Ishikawa (cell line): ENCODE measurements at regions not wholly inside any gene's neighbourhood (a gene's known extent, or its start where the extent isn't known, plus 50 kb on each side); places are given as distances from the start of the nearest gene placed in this dataset.

Experiments
- CEBPB ChIP-seq: IDR thresholded peaks from 2 replicates; pipeline ENCODE4 v1.6.1; 2012
- CREB1 ChIP-seq: IDR thresholded peaks from 2 replicates; pipeline ENCODE4 v1.6.1; 2012; ENCODE audit warnings: low read depth
- EGR1 ChIP-seq: IDR thresholded peaks from 2 replicates; pipeline ENCODE4 v1.6.1; 2012
- EP300 ChIP-seq: IDR thresholded peaks from 2 replicates; pipeline ENCODE4 v1.6.1; 2012; ENCODE audit warnings: borderline replicate concordance
- FOXM1 ChIP-seq: IDR thresholded peaks from 2 replicates; pipeline ENCODE4 v1.6.1; 2012; ENCODE audit warnings: low read depth, borderline replicate concordance
- MAX ChIP-seq: IDR thresholded peaks from 2 replicates; pipeline ENCODE4 v1.6.1; 2012
- NFIC ChIP-seq: IDR thresholded peaks from 2 replicates; pipeline ENCODE4 v1.6.1; 2012
- RAD21 ChIP-seq: IDR thresholded peaks from 2 replicates; pipeline ENCODE4 v1.6.1; 2012; ENCODE audit warnings: low read depth
- TAF1 ChIP-seq: IDR thresholded peaks from 2 replicates; pipeline ENCODE4 v1.6.1; 2012; ENCODE audit warnings: low read depth, mild to moderate bottlenecking
- TCF12 ChIP-seq: IDR thresholded peaks from 2 replicates; pipeline ENCODE4 v1.6.1; 2012; ENCODE audit warnings: low read depth
- TEAD4 ChIP-seq: IDR thresholded peaks from 2 replicates; pipeline ENCODE4 v1.6.1; 2012
- YY1 ChIP-seq: IDR thresholded peaks from 2 replicates; pipeline ENCODE4 v1.6.1; 2012; ENCODE audit warnings: low read depth
- ZBTB7A ChIP-seq: IDR thresholded peaks from 2 replicates; pipeline ENCODE4 v1.6.1; 2012; ENCODE audit warnings: low read depth
- TF ChIP-seq, protein P1 (sequence below): IDR thresholded peaks from 2 replicates; pipeline ENCODE4 v1.6.1; 2012; ENCODE audit warnings: low read depth, mild to moderate bottlenecking
- TF ChIP-seq, protein P2 (sequence below): IDR thresholded peaks from 2 replicates; pipeline ENCODE4 v1.6.1; 2012

GRCh38 chr3:13693441-13693840 is 144.5 kb downstream of the FBLN2 start:
- TF ChIP-seq TCF12 (no peak), YY1 (no peak), TAF1 (no peak), EGR1 (no peak), NFIC (no peak), MAX (no peak), CREB1 (no peak), CEBPB (no peak), ZBTB7A (no peak), RAD21 (no peak), EP300 (no peak), TEAD4 (no peak), FOXM1 (no peak)
- TF ChIP-seq, protein P1, sequence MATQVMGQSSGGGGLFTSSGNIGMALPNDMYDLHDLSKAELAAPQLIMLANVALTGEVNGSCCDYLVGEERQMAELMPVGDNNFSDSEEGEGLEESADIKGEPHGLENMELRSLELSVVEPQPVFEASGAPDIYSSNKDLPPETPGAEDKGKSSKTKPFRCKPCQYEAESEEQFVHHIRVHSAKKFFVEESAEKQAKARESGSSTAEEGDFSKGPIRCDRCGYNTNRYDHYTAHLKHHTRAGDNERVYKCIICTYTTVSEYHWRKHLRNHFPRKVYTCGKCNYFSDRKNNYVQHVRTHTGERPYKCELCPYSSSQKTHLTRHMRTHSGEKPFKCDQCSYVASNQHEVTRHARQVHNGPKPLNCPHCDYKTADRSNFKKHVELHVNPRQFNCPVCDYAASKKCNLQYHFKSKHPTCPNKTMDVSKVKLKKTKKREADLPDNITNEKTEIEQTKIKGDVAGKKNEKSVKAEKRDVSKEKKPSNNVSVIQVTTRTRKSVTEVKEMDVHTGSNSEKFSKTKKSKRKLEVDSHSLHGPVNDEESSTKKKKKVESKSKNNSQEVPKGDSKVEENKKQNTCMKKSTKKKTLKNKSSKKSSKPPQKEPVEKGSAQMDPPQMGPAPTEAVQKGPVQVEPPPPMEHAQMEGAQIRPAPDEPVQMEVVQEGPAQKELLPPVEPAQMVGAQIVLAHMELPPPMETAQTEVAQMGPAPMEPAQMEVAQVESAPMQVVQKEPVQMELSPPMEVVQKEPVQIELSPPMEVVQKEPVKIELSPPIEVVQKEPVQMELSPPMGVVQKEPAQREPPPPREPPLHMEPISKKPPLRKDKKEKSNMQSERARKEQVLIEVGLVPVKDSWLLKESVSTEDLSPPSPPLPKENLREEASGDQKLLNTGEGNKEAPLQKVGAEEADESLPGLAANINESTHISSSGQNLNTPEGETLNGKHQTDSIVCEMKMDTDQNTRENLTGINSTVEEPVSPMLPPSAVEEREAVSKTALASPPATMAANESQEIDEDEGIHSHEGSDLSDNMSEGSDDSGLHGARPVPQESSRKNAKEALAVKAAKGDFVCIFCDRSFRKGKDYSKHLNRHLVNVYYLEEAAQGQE = no peak
- TF ChIP-seq, protein P2, sequence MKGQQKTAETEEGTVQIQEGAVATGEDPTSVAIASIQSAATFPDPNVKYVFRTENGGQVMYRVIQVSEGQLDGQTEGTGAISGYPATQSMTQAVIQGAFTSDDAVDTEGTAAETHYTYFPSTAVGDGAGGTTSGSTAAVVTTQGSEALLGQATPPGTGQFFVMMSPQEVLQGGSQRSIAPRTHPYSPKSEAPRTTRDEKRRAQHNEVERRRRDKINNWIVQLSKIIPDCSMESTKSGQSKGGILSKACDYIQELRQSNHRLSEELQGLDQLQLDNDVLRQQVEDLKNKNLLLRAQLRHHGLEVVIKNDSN = no peak

DNA sequence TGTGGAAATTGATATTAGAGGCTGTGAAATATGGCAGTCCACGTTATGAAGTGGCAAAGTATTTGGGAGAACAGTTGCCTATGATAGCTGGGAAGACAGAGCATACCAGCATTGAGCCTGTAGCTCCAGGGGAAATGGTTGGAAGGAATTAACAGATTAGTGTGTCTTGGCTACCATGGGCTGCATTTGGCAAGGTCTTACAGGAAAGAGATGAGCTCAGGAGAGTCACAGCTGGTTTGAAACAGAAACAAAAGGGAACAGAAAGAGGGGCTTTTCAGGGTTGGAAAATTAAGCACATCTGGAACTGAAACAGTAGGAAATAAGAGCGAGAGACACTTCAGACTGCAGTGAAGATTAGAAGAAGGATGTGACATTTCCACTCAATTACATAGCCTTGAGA is 141.7 kb downstream of the FBLN2 start:
- TF ChIP-seq TEAD4 = no peak
- TF ChIP-seq, protein P1 = no peak
- no peak for TF ChIP-seq EP300
- no peak for TF ChIP-seq FOXM1
- TF ChIP-seq, protein P2 = no peak
- no peak for TF ChIP-seq CEBPB
- no peak for TF ChIP-seq TAF1
- TF ChIP-seq YY1 = no peak
- no peak for TF ChIP-seq TCF12
- no peak for TF ChIP-seq CREB1
- TF ChIP-seq RAD21 = no peak
- TF ChIP-seq MAX = no peak
- TF ChIP-seq EGR1 = no peak
- TF ChIP-seq ZBTB7A = no peak
- no peak for TF ChIP-seq NFIC

GRCh38 chr3:13689373-13690260 is 140.7 kb downstream of the FBLN2 start:
- TF ChIP-seq MAX (peak; percentile 59; the same call in 1 of the 2 replicates), TEAD4 (no peak)
- TF ChIP-seq, protein P1 = no peak
- TF ChIP-seq, protein P2 = peak; percentile 54

- TF ChIP-seq EGR1 (no peak), FOXM1 (no peak), RAD21 (no peak), MAX (no peak), TCF12 (no peak), NFIC (no peak), ZBTB7A (no peak), TAF1 (no peak), YY1 (no peak), TEAD4 (no peak), CEBPB (no peak), CREB1 (no peak), EP300 (no peak)
- TF ChIP-seq, protein P1 = no peak
- TF ChIP-seq, protein P2 = no peak
These were observed 139.9 kb downstream of the FBLN2 start for GRCh38 chr3:13688824-13689223.
